Stimulated activated CD4-positive, alpha-beta T cell treated with anti-CD3 and anti-CD28 coated beads, Interleukin-4, amount 100 ng/mL, for 1 hour (primary cell): ENCODE measurements at regions not wholly inside any gene's neighbourhood (a gene's known extent, or its start where the extent isn't known, plus 50 kb on each side); places are given as distances from the start of the nearest gene placed in this dataset.

ENCODE experiments used
- DNase-seq: peaks from one replicate; pipeline ENCODE4 v3.0.0-alpha.2; 2020

DNA sequence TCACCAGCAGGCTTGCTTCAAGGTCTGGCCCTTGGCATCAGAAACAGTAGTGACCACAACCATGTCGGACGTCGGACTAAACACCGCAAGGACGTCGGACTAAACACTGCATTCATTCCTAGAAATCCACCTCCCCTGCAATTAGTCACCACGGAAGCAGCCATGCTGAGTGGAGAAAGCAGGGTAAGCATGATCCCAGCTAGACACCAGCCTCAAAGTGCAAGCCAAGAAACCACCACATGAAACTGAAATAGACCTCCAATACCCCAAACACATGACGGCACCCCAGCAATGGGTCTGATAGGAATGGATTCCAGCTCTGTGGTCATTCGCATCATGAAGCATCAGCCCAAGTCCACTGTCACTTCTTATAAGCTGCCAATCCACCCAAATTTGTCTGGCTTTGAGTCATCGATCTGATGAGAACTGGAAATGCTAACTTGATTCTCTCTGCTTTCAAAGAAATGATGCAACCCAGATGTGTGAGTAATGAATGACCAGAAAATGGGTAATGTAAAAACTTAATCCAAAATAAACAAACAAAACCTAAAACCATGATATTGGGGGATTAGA, 348.3 kb upstream of the TMCO5A start:
- no peak for DNase-seq

GRCh38 chr15:37586976-37587375, 347.5 kb upstream of the TMCO5A start:
- no peak for DNase-seq

GRCh38 chr15:37594417-37594816, 340.0 kb upstream of the TMCO5A start:
- DNase-seq, result no peak

DNA sequence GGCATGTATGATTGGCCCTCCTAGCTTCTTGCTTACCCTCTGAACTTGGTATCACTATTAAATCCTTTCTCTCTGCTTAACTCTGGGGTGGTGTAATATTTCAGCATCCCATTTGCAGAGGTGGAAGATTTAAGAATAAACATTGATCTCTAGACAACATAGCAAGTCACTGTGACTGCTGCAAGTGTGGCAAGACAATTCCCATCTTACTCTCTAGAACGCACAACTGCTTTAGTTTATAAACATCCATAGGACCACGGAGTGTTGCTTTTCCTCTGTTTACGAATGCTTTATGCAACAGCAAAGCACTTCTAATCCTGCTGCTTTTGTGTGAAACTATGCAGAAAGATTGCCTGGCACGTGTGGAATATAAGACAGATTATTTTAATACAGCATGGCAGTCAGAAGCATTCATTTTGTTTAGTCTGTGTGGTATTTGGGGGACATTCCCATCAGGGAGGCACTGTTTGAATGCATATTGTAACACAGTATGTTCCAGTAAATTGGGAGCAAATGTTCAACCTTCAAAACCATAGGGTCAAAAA, 338.9 kb upstream of the TMCO5A start:
- no peak for DNase-seq

GRCh38 chr15:37599156-37599555, 335.3 kb upstream of the TMCO5A start:
- no peak for DNase-seq

DNA sequence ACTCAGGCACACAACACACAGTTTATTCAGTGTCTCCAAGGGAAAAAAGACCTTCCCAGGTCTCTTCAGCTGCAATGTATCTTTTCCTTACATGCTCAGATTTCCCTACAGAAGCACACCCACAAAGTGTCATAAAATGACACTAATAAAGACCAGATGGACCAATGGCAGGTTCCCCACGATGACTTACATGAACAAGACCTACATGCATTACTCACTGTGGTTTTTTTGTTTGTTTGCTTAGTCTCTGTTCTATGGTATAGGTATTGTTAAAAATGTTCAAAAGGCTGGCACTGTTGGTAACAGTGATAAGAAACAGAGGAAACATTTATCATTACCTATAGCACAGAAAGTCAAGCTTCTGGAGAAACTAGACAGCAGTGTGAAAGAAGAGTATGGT, 318.2 kb upstream of the TMCO5A start:
- DNase-seq, result no peak

- DNase-seq, result no peak
Observed at GRCh38 chr15:37618353-37618752, 316.1 kb upstream of the TMCO5A start.

DNA sequence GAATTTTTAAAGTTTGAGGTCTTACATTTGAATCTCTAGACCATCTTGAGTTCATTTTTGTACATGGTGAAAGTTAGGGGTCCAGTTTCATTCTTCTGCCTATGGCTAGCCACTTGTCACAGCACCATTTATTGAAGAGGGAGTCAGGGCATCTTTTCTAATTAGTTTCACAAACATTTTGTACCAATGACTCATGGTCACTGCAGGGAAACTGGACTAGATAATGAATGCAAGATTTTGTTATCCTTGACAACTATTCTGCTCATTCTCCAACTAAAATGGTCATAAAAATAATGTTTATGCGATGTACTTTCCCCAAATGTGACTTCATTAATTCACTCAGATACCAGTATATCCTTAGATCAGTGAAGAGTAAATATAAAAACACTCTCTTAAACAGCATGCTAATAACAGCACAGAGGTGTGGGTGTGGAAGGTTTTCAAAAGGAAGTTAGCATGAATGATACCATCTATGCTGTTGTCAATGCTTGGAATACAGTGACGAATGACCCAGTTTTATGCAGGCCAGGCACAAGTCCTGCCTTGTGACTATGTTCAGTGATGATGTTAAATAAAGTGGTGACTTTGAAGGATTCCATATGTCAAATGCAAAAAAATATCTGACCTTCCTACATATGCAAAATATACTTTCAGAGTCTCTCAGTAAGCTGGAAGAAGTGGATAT, 314.9 kb upstream of the TMCO5A start:
- no peak for DNase-seq

DNA sequence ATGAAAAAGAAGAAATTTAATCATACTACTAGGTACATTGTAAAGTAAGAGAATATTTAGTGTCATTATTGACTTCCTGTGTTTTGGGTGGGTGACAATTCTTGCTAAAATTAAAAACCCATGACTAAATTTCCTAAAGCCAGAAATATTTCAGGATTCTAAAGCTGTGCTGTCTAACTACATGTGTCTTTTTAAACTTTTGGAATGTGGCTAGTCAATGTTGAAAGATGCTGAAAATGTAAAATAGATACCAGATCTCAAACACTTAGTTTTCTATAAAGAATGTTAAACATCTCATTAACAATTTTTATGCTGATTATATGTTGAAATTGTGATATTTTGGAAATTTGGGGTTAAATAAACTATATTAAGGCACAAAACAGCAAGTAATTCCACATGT, 308.9 kb upstream of the TMCO5A start:
- DNase-seq, result no peak

- no peak for DNase-seq
Observed at GRCh38 chr15:37628507-37628906, 305.9 kb upstream of the TMCO5A start.

DNA sequence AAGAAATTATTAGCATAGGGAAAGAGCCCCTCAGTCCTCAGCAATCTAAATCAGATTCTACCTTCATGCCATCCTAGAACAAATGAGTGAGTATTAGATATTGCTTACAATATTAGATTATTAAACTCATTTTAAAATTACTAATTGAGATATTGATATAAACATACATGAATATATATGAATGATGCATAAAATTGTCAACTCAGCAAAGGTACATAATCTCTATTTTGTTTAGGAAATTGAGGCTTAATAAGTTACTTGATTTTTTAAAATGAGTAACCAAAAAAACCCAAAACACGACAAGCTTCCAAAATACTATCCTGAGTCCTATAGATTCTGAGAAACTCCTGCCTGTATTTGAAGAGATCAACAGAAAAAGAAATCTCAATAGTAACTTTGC, 297.7 kb upstream of the TMCO5A start:
- no peak for DNase-seq

DNA sequence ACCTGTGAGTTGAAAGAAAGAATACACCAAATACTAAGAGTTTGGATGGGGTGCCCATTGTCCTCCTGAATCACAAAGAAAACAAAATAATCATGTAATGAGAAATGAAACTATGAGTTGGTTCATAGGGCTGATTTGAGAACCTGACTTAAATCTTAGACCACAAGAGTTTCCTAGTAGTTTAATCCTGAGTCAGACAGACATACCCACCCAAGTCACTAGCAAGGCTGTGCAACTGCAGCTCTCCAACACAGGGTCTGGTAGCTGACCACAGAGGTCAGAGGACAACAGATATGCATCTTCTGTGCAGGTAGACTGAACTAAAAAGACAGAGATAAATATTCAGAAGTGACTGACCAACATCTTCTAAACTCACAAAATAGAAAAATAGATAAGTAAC, 296.3 kb upstream of the TMCO5A start:
- no peak for DNase-seq

DNA sequence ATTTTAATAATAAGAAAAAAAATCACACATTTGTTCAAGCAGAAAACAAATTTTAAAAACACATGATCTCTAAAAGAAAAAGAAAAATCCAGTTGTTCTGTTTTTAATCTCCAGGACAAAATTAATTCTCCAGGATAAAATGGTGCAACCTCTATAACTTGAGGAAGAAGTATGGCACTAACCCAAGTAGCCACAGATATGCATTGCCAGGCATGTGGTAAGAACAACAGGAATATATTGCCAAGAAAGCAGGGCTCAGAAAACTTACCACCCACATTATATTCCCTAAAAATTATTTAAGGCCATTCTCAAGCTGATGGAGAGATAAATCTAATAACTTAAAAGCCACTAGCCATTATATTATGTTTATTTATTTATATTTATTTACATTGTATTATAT, 295.7 kb upstream of the TMCO5A start:
- no peak for DNase-seq

DNA sequence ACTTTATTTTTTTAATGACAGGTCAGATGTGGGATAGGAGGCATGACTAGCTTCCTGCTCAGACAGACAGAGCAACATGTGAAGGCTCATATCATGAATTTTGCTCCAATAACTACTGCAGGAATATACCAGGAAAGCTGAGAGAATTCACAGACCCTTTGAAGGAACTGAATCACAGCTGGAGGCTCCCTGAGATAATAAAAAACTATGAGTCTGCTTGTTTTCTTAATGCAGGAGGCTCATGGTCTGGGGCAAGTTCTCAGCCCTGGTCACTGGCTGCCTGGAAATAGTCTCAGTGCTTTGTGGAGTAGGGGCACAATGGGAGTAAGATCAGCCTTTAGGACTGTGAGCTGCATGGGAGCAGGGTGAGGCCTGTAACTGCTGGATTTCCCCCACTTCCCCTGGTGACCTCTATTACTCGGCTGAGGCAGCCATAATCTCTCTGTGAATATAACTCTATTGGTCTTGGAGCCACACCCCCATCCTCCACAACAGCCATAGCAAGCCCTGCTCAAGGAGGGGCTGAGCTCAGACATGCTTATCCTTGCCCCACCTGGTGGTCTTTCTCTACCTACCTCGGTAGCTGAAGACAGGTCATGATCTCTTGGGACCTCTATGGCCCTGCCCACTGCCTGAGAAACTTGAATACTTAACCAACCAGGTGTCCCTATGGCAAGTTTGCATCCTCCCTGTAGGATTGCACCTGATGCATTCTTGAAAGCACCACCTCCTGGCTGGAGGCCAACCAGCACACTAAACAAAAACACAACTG, 281.6 kb upstream of the TMCO5A start:
- no peak for DNase-seq

- DNase-seq, result no peak
Observed at GRCh38 chr15:37678124-37678523, 256.3 kb upstream of the TMCO5A start.

DNA sequence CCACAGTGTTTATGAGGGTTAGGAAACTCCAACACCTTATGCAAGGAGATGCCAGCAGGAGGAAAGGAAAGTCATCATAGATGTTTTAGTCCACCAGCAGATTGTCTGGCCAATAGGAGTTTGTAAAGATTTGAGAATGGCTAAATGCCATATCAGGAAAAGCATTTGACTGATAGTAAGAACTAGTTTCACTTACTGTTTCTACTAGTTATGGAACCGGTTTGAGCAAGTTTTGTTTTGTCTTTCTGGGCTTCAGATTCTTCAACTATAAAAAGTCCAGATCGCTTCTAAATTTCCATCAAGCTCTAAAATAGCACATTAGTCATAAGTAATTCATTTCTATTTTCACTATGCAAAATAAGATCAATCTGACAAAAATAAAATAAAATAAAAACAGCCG, 254.8 kb upstream of the TMCO5A start:
- DNase-seq, result no peak

DNA sequence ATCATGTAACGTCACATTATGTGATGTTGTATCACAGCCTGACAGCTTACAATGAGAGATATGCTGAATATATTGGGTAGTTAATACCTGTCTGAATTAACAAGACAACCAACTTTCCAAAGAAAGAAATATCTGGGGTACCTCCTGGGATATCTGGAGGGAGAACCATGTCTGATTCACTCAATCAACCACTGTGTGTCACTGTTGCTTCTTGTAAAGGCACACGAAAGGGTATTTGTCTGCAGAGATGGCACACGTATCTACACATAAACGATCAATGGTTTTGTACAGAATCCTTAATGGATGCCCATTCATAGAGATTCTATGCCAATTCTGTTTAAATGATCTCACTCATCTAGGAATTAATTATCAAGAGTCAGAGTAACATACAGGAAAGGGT, 252.1 kb upstream of the TMCO5A start:
- DNase-seq, result no peak

DNA sequence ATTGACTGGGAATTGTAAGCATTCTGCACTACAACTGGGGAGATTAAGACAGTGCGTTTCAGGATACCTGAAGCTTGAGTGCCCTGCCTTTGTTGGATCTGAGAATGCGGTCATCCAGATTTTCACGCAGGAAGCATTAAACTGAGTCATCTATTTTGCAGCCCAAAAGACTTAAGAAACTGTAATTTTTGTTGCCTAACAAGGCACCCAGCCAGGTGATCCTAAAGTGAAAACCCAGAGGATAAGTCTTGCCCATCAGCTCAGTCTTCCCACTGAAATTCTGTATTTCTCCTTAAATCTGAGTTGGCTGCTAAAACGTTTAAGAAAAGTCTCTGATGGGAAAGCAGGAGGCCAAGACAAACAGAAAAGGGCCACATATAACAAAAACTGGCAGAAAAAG, 242.5 kb upstream of the TMCO5A start:
- no peak for DNase-seq

DNA sequence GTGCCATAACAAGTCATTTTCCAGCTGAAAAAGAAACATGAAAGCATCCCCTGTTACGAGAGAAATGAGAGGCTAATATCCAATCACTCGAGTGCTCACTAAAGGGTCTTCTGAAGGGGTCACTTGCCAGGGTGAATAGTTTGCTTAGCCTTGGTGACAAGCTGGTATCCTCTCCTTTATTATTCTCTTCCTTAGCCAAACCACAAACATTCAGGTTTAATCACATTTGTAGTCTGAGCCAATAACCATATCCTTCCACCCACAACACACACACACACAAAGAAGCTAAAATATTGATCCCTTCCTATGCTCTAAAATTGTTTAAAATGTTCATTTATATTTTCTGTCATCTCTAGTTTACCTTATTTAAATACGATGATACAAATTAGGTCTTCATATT, 240.5 kb upstream of the TMCO5A start:
- no peak for DNase-seq

- DNase-seq, result no peak
Observed at GRCh38 chr15:37695719-37696118, 238.7 kb upstream of the TMCO5A start.

GRCh38 chr15:37698679-37699078, 235.8 kb upstream of the TMCO5A start:
- DNase-seq, result no peak

- no peak for DNase-seq
Observed at GRCh38 chr15:37701230-37701629, 233.2 kb upstream of the TMCO5A start.

GRCh38 chr15:37709669-37710068, 224.8 kb upstream of the TMCO5A start:
- no peak for DNase-seq

DNA sequence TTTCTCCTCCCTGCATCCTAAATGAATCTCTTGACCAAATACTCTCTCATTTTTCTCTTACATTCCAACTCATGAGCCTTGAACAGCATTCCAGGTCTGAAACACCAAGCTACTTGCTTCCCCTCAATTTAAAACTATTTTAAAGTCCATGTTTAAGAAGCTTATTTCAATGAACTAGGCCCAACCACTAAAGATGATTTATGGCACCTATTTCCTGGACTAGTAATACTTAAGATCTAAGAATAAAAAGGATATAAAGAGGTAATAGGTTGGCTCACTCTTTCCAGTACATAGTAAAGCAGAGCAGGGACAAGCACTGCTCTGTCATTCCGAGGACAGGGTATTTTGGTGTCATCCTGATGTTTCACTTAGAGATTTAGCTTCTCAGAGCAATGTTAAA, 219.3 kb upstream of the TMCO5A start:
- no peak for DNase-seq
